ENCODE measurements at regions not wholly inside any gene's neighbourhood (a gene's known extent, or its start where the extent isn't known, plus 50 kb on each side); places are given as distances from the start of the nearest gene placed in this dataset.
"Not testable (repeated sequence)": the region's sequence is repeated elsewhere in the genome, so short reads cannot be mapped to it uniquely, and the experiment has no call there.

DNA sequence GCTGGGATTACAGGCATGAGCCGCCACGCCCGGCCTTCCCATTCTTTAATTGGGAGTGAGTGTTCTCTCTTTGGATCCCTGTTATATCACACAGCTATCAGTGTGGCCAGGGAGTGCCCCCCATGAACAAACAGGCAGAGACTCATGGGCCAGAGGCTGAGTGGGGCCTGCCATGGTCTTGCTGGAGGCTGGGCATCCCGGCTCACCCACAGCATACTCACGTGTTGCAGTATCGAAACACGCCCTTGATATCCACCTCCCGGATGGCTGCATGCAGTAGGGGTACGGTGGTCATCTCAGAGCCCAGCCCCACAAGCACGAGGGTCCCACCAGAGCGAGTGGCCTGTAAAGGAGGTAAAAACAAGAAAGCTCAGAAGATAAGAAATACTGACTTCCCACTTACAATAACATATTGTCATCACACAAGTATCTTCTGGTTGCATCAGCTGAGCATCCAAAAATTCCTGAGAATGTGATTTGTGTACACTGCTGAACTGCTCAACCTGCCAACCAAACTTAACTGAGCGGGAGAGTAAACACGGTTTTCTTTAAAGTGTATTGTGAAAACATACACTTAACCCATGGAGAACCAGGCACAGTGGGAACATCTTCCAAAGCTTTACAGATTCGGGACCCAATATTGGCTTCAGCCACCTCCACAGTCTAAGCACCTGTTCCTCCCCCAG is 92.0 kb downstream of the TRIM69 start:
- TF ChIP-seq, protein P1, sequence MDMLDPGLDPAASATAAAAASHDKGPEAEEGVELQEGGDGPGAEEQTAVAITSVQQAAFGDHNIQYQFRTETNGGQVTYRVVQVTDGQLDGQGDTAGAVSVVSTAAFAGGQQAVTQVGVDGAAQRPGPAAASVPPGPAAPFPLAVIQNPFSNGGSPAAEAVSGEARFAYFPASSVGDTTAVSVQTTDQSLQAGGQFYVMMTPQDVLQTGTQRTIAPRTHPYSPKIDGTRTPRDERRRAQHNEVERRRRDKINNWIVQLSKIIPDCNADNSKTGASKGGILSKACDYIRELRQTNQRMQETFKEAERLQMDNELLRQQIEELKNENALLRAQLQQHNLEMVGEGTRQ (IDR thresholded peaks at IDR 0.05; ENCODE audit: low read depth, low read length): not testable (repeated sequence)
- TF ChIP-seq, protein P2, sequence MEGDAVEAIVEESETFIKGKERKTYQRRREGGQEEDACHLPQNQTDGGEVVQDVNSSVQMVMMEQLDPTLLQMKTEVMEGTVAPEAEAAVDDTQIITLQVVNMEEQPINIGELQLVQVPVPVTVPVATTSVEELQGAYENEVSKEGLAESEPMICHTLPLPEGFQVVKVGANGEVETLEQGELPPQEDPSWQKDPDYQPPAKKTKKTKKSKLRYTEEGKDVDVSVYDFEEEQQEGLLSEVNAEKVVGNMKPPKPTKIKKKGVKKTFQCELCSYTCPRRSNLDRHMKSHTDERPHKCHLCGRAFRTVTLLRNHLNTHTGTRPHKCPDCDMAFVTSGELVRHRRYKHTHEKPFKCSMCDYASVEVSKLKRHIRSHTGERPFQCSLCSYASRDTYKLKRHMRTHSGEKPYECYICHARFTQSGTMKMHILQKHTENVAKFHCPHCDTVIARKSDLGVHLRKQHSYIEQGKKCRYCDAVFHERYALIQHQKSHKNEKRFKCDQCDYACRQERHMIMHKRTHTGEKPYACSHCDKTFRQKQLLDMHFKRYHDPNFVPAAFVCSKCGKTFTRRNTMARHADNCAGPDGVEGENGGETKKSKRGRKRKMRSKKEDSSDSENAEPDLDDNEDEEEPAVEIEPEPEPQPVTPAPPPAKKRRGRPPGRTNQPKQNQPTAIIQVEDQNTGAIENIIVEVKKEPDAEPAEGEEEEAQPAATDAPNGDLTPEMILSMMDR (conservative IDR thresholded peaks at IDR 0.05; ENCODE audit: low read depth, low read length): not testable (repeated sequence)
- not testable (repeated sequence) for TF ChIP-seq POLR2A (IDR thresholded peaks at IDR 0.05; ENCODE audit: low read depth, low read length); MXI1 (IDR thresholded peaks at IDR 0.05; ENCODE audit: borderline replicate concordance, low read depth, low read length); SMC3 (IDR thresholded peaks at IDR 0.05; ENCODE audit: low read depth, low read length); RFX5 (IDR thresholded peaks at IDR 0.05; ENCODE audit: low read depth, low read length); MAFK (IDR thresholded peaks at IDR 0.05; ENCODE audit: low read depth, low read length)
